NB4 (cell line): ENCODE measurements at regions not wholly inside any gene's neighbourhood (a gene's known extent, or its start where the extent isn't known, plus 50 kb on each side); places are given as distances from the start of the nearest gene placed in this dataset.

Experiments used
- POLR2A ChIP-seq: IDR thresholded peaks from 2 replicates; pipeline ENCODE4 v1.6.1; 2011; ENCODE audit warnings: mild to moderate bottlenecking; ENCODE audit not compliant: insufficient read length; ENCODE audit errors: extremely low read depth
- TF ChIP-seq, protein P1 (sequence below): IDR thresholded peaks from one replicate; pipeline ENCODE4 v1.5.1; 2012; ENCODE audit warnings: low read depth, low read length

DNA sequence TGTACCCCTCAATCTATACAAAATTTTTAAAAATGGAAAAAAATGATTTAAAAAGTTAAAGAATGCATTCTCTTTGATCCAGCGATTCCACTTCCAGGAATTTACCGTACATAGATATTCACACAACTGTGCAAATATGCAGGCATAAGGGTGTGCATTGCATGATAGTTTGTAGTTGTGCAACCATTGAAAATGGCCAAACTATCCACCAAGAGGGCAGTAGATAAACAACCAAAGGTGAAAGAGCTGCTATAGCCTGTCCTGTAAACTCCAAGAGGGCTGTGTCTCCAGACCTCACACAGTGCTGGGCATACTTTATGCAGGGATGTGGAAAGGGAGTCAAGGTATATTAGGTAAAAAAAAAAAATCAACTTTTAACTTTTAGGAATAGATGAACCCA is 116.5 kb upstream of the NEDD4L start:
- TF ChIP-seq, protein P1, sequence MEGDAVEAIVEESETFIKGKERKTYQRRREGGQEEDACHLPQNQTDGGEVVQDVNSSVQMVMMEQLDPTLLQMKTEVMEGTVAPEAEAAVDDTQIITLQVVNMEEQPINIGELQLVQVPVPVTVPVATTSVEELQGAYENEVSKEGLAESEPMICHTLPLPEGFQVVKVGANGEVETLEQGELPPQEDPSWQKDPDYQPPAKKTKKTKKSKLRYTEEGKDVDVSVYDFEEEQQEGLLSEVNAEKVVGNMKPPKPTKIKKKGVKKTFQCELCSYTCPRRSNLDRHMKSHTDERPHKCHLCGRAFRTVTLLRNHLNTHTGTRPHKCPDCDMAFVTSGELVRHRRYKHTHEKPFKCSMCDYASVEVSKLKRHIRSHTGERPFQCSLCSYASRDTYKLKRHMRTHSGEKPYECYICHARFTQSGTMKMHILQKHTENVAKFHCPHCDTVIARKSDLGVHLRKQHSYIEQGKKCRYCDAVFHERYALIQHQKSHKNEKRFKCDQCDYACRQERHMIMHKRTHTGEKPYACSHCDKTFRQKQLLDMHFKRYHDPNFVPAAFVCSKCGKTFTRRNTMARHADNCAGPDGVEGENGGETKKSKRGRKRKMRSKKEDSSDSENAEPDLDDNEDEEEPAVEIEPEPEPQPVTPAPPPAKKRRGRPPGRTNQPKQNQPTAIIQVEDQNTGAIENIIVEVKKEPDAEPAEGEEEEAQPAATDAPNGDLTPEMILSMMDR = no peak
- no peak for TF ChIP-seq POLR2A
